NCI-H524 (cell line): ENCODE measurements at regions not wholly inside any gene's neighbourhood (a gene's known extent, or its start where the extent isn't known, plus 50 kb on each side); places are given as distances from the start of the nearest gene placed in this dataset.
"Not testable (repeated sequence)": the region's sequence is repeated elsewhere in the genome, so short reads cannot be mapped to it uniquely, and the experiment has no call there.

ENCODE experiments used
- DNase-seq, 2 experiments: peaks; one replicate each; lab custom pipeline; 2025; lab: John Stamatoyannopoulos, UW

GRCh38 chr2:196486146-196486545, 153.4 kb upstream of the CCDC150 start:
- DNase-seq, result no peak

DNA sequence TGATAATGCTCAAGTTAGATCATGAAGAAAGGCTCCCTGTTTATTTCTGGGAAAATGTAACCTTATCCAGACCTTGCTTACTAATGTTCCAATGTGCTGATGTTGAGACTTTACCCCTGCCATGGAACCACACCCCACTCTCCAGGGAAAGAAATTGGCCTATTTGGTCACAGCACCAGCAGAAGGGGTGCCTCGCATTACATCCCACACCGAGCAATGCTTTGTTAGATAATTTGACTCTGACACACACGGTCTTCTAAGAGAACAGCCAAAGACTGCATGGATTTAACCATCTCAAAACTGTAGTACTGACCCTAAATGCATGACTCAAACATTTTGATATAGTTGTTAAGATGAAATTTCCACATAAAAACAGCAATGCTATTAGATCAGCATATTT, 152.1 kb upstream of the CCDC150 start:
- DNase-seq, result no peak

GRCh38 chr2:196489371-196489770, 150.1 kb upstream of the CCDC150 start:
- no peak for DNase-seq

GRCh38 chr2:196492946-196493345, 146.6 kb upstream of the CCDC150 start:
- DNase-seq, result no peak

DNA sequence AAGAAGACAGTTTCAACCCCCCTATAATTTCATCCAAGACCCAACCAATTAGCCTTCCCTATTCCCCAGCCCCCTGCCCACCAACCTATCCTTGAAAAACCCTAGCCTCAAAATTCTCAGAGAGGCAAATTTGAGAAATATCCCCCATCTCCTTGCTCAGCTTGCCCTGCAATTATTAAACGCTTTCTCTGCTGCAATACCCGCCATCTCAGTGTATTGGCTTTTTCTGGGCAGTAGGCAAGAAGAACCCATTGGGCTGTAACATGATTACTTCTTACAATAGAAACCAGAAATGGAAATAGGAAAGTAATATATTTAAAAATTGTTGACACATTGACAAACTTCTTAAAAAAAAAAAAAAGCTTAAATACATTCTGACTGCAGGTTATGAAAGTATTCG, 140.6 kb upstream of the CCDC150 start:
- no peak for DNase-seq

GRCh38 chr2:196499686-196500085, 139.8 kb upstream of the CCDC150 start:
- no peak for DNase-seq

- DNase-seq, result no peak
Measured at GRCh38 chr2:196500686-196501431, 138.7 kb upstream of the CCDC150 start.

DNA sequence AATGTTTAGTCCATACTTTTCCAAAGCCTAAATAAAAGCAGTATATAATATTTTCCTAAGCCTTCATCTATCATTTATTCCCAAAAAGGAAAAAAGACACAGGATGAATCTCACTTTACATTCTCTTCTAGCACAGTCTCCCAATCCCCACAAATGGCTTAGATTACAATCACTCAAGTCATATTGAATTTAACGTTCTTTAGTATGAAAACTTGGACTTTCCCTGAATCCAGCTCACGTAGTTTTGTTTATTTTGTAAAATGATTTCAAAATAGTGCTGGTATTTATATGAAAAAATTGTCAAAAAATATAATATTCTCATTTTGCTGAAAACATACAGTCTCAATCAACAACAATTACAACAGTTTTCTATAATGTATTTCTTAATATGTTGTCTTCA, 137.7 kb upstream of the CCDC150 start:
- DNase-seq, result no peak

GRCh38 chr2:196502386-196502785, 137.1 kb upstream of the CCDC150 start:
- no peak for DNase-seq

- no peak for DNase-seq
Measured at GRCh38 chr2:196503398-196503797, 136.1 kb upstream of the CCDC150 start.

DNA sequence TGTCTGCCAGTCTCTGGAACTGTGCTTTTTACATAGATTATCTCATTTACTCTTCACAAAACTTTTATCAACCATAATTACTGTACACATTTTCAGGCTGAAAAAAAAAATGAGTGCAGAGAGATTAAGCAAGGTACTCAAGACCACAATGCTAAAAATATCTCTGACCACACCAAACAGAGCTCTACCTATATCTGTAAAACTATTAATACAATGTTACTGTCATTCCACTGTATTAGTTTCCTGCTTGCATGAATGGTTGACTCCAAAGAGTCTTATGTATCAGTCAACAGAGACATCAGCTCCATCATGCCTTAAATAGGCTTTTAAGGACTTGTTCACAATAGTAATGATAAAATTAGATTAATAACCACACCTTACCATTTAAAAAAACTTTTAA, 134.7 kb upstream of the CCDC150 start:
- no peak for DNase-seq

DNA sequence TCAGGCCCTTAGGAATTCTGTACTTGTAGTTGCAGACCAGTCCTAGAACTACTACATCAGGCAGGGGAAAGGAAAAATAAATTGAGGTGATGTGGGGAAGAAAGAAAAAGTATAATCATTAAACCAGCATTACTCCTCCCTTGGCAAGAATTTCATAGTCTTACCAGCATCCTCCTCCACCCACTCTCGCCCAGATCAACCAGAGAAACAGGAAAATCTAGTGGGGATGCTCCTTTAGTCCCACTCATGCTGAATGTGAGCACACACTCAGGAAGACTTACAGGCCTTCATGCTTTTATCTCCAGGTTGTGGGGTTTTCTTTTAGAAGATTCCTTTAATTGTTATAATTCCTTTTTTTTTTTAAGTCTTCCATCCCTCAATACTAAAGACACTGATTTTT, 129.3 kb upstream of the CCDC150 start:
- DNase-seq, result no peak

DNA sequence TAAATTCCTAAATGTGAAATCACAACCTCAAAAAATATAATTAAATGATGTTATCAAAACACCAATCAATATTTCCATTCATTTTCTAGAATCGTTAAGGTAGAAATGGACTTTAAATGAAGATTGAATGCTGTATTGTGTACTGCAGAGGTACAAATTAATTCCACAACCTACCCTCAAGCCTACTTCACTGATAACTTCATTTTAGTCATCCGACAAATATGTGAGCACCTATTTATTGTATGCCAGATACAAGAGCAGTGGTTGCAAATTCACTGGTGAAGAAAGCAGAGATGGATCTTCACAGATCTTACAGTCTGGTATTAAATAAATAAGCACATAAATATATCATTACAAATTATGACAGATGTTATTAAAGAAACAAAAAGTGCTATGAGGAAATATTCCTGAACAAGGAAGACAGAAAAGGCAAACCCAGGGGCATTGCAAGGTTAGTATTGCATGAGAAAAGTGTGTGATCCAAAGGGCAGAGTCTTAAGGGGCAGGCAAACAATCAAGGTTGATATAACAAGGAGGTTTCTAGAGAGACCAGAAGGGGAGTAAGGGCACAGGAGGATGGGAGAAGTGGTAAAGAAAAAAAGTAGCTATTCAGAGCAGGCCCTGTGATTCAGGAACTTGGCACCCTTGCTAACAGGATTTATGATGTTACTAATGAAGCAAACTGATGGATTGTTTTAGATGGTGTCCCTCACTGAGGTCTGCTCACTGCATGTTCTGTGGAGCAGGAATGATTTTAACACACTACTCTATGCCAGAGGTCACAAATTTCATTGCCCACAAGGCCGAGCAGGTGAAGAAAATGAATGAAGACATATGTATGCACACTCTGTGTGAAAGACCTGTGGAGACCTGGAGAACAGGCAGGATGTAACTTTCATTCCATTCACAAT, 128.0 kb upstream of the CCDC150 start:
- DNase-seq, result no peak

GRCh38 chr2:196513796-196514526, 125.6 kb upstream of the CCDC150 start:
- DNase-seq, result no peak

DNA sequence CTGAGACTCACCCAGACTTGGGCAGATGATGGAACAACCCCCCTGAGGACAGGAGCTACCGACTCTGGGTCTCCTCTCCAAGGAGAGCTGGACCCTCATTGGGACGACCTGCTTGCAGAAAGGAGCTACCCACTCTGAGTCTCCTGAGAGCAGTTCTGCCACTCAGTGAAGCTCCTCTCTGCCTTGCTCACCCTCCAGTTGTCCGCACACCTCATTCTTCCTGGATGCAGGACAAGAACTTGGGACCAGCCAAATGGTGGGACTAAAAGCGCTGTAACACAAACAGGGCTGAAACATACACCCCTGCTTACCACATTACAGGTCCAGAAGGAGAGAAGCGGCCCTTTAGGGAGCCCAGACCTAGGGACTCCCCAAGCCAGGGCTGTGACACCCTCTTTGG, 124.9 kb upstream of the CCDC150 start:
- no peak for DNase-seq

DNA sequence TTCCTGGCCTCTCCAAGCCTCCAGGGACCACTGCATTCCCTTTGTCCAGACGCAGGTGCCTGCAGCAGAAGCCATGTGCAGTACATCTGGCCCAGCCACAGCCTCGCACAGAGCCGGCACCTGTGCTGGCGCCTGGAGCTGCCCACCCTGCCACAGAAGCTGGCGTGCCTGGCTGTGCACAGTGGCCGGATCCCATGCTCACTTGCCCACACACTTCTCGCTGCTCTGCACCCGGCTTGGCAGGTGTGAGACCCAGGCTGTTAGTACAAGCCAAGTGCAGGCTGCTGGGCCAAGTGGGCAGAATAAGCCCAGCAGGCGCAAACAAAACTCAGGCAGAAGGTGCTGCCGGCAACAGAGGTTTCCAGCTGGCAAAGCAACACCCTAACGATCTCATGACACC, 124.5 kb upstream of the CCDC150 start:
- peak in 1 of 2 experiments; percentile 38 for DNase-seq

GRCh38 chr2:196515608-196516007, 123.9 kb upstream of the CCDC150 start:
- DNase-seq, result no peak

GRCh38 chr2:196516564-196516963, 123.0 kb upstream of the CCDC150 start:
- peak in 1 of 2 experiments; percentile 19 for DNase-seq

- no peak for DNase-seq
Measured at GRCh38 chr2:196520605-196521004, 118.9 kb upstream of the CCDC150 start.

DNA sequence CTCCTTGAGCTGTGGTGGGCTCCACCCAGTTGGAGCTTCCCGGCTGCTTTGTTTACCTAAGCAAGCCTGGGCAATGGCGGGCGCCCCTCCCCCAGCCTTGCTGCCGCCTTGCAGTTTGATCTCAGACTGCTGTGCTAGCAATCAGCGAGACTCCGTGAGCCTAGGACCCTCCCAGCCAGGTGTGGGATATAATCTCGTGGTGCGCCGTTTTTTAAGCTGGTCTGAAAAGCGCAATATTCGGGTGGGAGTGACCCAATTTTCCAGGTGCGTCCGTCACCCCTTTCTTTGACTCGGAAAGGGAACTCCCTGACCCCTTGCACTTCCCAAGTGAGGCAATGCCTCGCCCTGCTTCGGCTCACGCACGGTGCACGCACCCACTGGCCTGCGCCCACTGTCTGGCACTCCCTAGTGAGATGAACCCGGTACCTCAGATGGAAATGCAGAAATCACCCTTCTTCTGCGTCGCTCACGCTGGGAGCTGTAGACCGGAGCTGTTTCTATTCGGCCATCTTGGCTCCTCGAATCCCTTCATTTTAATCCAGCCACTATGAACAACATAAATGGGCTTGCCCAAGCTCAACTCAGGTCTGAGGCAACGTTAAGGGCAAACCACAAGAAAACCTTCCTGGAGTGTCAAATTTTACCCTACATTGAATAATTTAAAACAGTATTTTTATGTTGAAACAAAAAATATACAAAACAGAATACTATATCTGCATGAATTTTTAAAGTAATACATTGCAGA, 112.4 kb upstream of the CCDC150 start:
- not testable (repeated sequence) for DNase-seq

- no peak for DNase-seq
Measured at GRCh38 chr2:196528486-196529223, 110.9 kb upstream of the CCDC150 start.
